ENCODE measurements at regions not wholly inside any gene's neighbourhood (a gene's known extent, or its start where the extent isn't known, plus 50 kb on each side); places are given as distances from the start of the nearest gene placed in this dataset.

DNA sequence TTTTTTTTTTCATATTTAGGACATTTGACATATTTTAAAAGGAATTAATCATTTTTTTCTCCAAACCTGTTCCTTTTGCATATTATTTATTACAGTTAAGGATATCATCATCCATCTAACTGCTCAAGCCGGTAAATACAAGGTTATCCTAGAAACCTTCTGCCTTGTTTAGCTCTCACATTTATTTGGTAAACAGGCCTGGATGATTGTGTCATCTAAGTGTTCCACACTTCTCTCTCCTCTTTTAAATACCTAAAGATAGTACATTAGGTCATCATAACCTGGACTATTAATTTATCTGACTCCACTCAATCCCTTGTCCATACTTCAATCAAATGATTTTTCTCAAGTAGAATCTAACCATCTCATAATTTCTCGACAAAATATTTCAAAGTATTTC lies 511.7 kb upstream of the KLHL1 start:
- intact Hi-C loops (cut with DNase I), result no loop called here
- Histone ChIP-seq H3K27me3 (no peaks in the 10 kb centered on the region), H3K36me3 (no peaks in the 10 kb centered on the region), H3K4me1 (no peaks in the 10 kb centered on the region), H3K4me3 (no peak overlapping the region), H3K27ac (no peak overlapping the region), H3K9me3 (no peaks in the 10 kb centered on the region)
- TF ChIP-seq, protein P1, sequence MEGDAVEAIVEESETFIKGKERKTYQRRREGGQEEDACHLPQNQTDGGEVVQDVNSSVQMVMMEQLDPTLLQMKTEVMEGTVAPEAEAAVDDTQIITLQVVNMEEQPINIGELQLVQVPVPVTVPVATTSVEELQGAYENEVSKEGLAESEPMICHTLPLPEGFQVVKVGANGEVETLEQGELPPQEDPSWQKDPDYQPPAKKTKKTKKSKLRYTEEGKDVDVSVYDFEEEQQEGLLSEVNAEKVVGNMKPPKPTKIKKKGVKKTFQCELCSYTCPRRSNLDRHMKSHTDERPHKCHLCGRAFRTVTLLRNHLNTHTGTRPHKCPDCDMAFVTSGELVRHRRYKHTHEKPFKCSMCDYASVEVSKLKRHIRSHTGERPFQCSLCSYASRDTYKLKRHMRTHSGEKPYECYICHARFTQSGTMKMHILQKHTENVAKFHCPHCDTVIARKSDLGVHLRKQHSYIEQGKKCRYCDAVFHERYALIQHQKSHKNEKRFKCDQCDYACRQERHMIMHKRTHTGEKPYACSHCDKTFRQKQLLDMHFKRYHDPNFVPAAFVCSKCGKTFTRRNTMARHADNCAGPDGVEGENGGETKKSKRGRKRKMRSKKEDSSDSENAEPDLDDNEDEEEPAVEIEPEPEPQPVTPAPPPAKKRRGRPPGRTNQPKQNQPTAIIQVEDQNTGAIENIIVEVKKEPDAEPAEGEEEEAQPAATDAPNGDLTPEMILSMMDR (IDR thresholded peaks at IDR 0.05), result no peak
- DNase-seq (ENCODE audit: low spot score in 2 of 2), result no peak

DNA sequence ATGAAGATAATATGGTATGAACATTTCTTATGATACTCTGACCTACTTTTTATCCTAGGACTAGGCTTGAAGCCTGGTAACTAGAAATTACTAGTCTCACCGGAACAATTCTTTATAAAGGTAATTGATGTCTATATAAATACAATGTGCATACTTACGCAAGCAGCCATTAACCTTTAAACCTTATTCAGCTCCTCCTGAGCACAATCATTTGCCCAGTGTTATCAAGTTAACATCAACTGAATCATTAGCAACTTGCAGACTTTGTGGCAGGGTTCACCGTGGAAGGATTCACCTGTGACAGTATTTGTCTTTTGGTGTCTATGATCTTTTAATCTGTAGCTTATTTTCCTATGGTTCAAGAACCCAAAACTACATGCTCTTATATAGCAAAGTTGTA lies 508.6 kb upstream of the KLHL1 start:
- intact Hi-C loops (cut with DNase I), result no loop called here
- no peak overlapping the region for H3K27ac ChIP-seq
- DNase-seq (ENCODE audit: low spot score in 2 of 2), result no peak
- no peaks in the 10 kb centered on the region for H3K27me3 ChIP-seq
- H3K9me3 ChIP-seq, result no peaks in the 10 kb centered on the region
- no peaks in the 10 kb centered on the region for H3K36me3 ChIP-seq
- no peaks in the 10 kb centered on the region for H3K4me1 ChIP-seq
- H3K4me3 ChIP-seq, result no peak overlapping the region
- TF ChIP-seq, protein P1 (IDR thresholded peaks at IDR 0.05), result no peak

DNA sequence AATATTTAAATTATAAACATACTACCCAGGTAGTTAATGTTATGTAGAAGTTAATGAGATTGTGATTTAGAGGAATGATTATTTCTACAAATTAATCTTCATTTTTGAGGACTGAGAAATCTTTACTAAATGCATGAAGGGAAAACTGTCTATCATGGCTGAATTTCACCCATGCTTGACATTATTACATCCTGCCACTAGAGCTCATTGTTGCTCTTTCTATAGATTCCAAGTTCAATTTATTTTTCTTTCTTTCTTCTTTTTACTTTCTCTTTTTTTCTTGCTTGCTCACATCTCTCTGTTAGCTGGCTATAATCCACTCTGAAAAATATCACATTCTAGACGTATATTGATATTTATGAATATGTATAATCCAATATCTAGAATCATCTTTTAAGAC lies 505.0 kb upstream of the KLHL1 start:
- Histone ChIP-seq H3K9me3 (no peaks in the 10 kb centered on the region), H3K36me3 (no peaks in the 10 kb centered on the region), H3K27ac (no peak overlapping the region), H3K4me1 (no peaks in the 10 kb centered on the region), H3K27me3 (no peaks in the 10 kb centered on the region), H3K4me3 (no peak overlapping the region)
- TF ChIP-seq, protein P1 (IDR thresholded peaks at IDR 0.05), result no peak
- DNase-seq (ENCODE audit: low spot score in 2 of 2), result no peak
- intact Hi-C loops (cut with DNase I), result no loop called here

DNA sequence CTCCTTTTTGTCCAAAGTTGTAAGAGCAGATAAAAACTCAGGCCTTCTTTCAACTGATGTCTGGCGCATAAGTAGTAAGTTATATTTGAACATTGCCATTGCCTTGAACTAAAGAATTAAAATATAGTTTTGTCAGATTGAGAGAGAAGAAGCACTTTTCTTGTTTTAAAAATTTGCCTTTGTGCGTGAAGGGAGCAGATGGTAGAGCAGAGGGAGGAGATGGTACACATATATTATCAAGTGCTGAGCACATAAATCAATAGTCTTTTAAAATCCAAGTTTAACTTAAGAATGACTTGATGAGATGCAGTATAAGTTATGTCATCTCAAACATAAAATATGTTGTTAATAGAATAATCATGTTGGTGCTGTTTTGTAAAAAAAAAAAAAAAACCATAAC lies 504.6 kb upstream of the KLHL1 start:
- Histone ChIP-seq H3K27ac (no peak overlapping the region), H3K27me3 (no peaks in the 10 kb centered on the region), H3K9me3 (no peaks in the 10 kb centered on the region), H3K36me3 (no peaks in the 10 kb centered on the region), H3K4me3 (no peak overlapping the region), H3K4me1 (no peaks in the 10 kb centered on the region)
- intact Hi-C loops (cut with DNase I), result no loop called here
- TF ChIP-seq, protein P1 (IDR thresholded peaks at IDR 0.05), result no peak
- no peak for DNase-seq (ENCODE audit: low spot score in 2 of 2)

DNA sequence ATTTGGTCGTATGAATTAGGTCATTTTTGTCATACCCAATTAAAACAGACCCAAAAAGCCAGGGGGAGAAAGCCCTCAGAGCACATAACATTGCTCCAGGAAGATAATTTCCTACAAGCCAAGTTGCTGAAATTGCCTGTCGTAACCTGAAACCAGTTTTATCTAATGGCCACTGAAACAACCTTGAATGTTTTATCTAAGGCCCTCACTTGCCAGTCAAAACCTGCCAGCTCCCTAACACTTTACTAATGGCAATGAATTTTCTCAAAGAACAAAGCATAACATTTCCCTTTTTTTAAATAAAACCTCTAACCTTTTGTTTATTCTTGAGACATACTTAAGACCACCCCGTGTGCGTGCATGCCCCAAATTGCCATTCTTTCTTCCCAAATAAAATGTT lies 496.2 kb upstream of the KLHL1 start:
- Histone ChIP-seq H3K9me3 (no peaks in the 10 kb centered on the region), H3K27me3 (no peaks in the 10 kb centered on the region), H3K4me1 (no peaks in the 10 kb centered on the region), H3K27ac (no peak overlapping the region), H3K4me3 (no peak overlapping the region), H3K36me3 (no peaks in the 10 kb centered on the region)
- intact Hi-C loops (cut with DNase I), result no loop called here
- TF ChIP-seq, protein P1 (IDR thresholded peaks at IDR 0.05), result no peak
- DNase-seq (ENCODE audit: low spot score in 2 of 2), result no peak

DNA sequence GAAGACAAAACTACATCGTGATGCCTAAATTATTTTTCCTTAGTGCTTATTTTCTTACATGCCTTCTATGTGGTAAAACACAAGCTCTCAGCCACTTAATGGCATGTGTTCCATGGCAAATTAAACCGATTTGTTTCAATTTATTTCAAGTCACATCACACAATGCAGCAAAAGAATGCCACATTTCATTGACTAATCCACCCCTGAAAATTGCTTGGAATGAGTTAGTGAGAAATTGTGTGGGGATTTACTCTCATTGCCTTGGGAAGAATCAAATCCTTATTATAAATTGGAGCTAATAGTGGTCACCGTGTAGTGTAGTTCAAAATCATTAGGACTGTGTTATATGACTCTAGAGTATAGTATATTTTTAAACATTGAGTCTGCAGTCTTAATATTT lies 485.5 kb upstream of the KLHL1 start:
- TF ChIP-seq, protein P1 (IDR thresholded peaks at IDR 0.05), result no peak
- H3K36me3 ChIP-seq, result no peaks in the 10 kb centered on the region
- no peaks in the 10 kb centered on the region for H3K27me3 ChIP-seq
- no peak for DNase-seq (ENCODE audit: low spot score in 2 of 2)
- H3K27ac ChIP-seq, result no peak overlapping the region
- H3K4me1 ChIP-seq, result no peaks in the 10 kb centered on the region
- no peaks in the 10 kb centered on the region for H3K9me3 ChIP-seq
- intact Hi-C loops (cut with DNase I), result no loop called here
- no peak overlapping the region for H3K4me3 ChIP-seq

Measured in ascending aorta (tissue), 2 donors.